ENCODE measurements at regions not wholly inside any gene's neighbourhood (a gene's known extent, or its start where the extent isn't known, plus 50 kb on each side); places are given as distances from the start of the nearest gene placed in this dataset.
"Not testable (repeated sequence)": the region's sequence is repeated elsewhere in the genome, so short reads cannot be mapped to it uniquely, and the experiment has no call there.

DNA sequence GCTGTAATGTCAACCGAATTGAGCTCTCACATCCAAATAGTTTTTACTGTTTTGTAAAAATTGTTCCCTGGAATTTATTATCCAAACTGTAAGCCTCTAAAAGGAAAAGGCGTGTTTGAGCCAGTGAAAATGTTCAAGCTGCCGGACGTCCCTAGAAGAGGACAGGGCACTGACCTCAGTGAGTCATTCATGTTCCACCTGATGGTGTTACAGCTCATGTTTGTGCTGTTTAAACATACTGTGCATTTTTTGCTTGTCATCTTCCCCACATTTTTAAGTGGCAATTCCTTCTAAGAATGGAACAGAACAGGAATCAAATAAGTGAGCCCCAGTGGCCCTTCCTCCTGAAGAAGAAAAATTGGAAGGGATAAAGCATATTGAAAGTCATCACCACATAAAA, 239.6 kb downstream of the ZNF37A start:
- TF ChIP-seq POLR2AphosphoS5 (IDR thresholded peaks at IDR 0.05; ENCODE audit: low read depth, low read length); EZH2 (IDR thresholded peaks at IDR 0.05); EGR1 (IDR thresholded peaks at IDR 0.05; ENCODE audit: low read depth); SIN3A (IDR thresholded peaks at IDR 0.05; ENCODE audit: low read depth); ZFX (IDR thresholded peaks at IDR 0.05); YY1 (IDR thresholded peaks at IDR 0.05; ENCODE audit: extremely low read depth, insufficient replicate concordance, low read depth, low read length); SP1 (IDR thresholded peaks at IDR 0.05; ENCODE audit: low read depth); SRF (IDR thresholded peaks at IDR 0.05; ENCODE audit: low read depth); POLR2A (IDR thresholded peaks at IDR 0.05; ENCODE audit: borderline replicate concordance, extremely low read depth, insufficient read depth, insufficient read length); RAD21 (IDR thresholded peaks at IDR 0.05; ENCODE audit: low read depth); FOSL1 (IDR thresholded peaks at IDR 0.05; ENCODE audit: low read depth): not testable (repeated sequence)
- TF ChIP-seq, protein P1, sequence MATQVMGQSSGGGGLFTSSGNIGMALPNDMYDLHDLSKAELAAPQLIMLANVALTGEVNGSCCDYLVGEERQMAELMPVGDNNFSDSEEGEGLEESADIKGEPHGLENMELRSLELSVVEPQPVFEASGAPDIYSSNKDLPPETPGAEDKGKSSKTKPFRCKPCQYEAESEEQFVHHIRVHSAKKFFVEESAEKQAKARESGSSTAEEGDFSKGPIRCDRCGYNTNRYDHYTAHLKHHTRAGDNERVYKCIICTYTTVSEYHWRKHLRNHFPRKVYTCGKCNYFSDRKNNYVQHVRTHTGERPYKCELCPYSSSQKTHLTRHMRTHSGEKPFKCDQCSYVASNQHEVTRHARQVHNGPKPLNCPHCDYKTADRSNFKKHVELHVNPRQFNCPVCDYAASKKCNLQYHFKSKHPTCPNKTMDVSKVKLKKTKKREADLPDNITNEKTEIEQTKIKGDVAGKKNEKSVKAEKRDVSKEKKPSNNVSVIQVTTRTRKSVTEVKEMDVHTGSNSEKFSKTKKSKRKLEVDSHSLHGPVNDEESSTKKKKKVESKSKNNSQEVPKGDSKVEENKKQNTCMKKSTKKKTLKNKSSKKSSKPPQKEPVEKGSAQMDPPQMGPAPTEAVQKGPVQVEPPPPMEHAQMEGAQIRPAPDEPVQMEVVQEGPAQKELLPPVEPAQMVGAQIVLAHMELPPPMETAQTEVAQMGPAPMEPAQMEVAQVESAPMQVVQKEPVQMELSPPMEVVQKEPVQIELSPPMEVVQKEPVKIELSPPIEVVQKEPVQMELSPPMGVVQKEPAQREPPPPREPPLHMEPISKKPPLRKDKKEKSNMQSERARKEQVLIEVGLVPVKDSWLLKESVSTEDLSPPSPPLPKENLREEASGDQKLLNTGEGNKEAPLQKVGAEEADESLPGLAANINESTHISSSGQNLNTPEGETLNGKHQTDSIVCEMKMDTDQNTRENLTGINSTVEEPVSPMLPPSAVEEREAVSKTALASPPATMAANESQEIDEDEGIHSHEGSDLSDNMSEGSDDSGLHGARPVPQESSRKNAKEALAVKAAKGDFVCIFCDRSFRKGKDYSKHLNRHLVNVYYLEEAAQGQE (IDR thresholded peaks at IDR 0.05; ENCODE audit: low read depth): not testable (repeated sequence)
- TF ChIP-seq, protein P2, sequence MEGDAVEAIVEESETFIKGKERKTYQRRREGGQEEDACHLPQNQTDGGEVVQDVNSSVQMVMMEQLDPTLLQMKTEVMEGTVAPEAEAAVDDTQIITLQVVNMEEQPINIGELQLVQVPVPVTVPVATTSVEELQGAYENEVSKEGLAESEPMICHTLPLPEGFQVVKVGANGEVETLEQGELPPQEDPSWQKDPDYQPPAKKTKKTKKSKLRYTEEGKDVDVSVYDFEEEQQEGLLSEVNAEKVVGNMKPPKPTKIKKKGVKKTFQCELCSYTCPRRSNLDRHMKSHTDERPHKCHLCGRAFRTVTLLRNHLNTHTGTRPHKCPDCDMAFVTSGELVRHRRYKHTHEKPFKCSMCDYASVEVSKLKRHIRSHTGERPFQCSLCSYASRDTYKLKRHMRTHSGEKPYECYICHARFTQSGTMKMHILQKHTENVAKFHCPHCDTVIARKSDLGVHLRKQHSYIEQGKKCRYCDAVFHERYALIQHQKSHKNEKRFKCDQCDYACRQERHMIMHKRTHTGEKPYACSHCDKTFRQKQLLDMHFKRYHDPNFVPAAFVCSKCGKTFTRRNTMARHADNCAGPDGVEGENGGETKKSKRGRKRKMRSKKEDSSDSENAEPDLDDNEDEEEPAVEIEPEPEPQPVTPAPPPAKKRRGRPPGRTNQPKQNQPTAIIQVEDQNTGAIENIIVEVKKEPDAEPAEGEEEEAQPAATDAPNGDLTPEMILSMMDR (IDR thresholded peaks at IDR 0.05 in 2 of 3, conservative IDR thresholded peaks at IDR 0.05 in 1 of 3; ENCODE audit: borderline replicate concordance in 1 of 3, insufficient read depth in 1 of 3, low read depth in 2 of 3, low read length in 2 of 3): not testable (repeated sequence)
- TF ChIP-seq, protein P3, sequence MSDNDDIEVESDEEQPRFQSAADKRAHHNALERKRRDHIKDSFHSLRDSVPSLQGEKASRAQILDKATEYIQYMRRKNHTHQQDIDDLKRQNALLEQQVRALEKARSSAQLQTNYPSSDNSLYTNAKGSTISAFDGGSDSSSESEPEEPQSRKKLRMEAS (IDR thresholded peaks at IDR 0.05): not testable (repeated sequence)

Measured in HCT116 (cell line).